GM19372 (cell line): ENCODE measurements at regions not wholly inside any gene's neighbourhood (a gene's known extent, or its start where the extent isn't known, plus 50 kb on each side); places are given as distances from the start of the nearest gene placed in this dataset.

ENCODE experiments used
- ATAC-seq: cut with Tn5 transposase; IDR thresholded peaks from one replicate; pipeline ENCODE4 v1.9.1; 2021; ENCODE audit warnings: mild to moderate bottlenecking, low read depth, moderate library complexity; ENCODE audit not compliant: unreplicated experiment

DNA sequence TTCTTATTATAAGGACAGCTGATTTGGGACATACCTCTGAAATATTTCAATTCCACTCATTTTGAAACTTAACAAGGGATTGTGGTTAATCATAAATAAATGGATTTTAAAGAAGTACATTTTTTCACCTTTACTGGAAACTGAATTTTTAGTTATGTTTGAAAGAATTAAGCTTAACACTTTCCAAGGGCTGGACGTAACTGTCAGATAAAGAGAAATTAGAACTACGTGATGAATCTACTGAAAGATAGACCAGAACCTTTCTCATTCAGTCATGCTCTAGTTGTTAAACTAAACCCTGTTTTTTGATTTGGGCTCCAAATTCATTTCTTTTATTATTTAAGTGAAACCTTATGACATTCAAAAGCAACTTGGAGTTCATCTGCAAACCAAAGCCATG, 1892.1 kb upstream of the SEL1L start:
- ATAC-seq: no peak

DNA sequence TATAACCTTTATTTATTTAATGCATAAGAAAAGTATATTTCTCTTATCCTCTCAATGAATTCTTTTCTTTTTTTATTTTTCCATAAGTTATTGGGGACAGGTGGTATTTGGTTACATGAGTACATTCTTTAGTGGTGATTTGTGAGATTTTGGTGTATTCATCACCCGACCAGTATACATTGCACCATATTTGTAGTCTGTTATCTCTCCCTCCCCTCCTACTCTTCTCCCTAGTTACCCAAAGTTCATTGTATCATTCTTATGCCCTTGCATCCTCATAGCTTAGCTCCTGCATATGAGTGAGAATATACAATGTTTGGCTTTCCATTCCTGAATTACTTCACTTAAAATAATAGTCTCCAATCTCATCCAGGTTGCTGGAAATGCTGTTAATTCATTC, 1900.0 kb upstream of the SEL1L start:
- ATAC-seq: no peak

DNA sequence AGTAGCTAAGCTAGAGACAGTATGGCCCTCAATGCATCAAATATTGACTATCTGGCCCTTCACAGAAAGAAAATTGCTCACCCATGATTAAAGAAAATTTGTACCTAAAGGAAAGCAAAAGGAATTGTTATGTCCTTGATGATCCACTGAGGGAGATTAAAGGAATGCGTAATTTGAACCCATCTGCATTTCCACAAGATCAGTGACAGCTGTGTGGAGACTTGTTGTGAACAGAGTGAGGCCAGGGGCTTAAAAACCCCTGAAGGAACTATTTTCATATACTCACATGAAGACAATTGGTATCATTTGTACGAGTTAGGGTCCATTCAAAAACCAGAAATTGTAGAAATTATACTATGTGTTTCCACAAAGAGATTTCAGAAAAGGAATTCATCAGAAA, 1908.1 kb upstream of the SEL1L start:
- no peak for ATAC-seq

DNA sequence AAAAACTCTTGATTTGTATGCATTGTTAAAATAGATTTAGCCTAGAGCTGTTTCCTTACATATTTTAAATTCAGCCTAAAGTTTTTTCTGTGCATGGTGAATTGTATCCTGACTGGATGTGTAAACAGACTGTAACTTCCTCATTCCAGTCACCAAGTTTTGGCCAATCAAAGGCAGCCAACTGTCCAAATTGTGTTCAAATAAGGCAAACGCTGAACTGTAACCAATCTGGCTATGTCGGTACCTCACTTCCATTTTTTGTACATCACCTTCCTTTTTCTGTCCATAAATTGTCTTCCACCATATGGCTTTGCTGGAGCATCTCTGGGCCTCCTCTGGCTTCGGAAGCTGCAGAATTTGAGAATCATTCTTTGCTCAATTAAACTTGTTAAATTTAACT, 1921.9 kb upstream of the SEL1L start:
- no peak for ATAC-seq

DNA sequence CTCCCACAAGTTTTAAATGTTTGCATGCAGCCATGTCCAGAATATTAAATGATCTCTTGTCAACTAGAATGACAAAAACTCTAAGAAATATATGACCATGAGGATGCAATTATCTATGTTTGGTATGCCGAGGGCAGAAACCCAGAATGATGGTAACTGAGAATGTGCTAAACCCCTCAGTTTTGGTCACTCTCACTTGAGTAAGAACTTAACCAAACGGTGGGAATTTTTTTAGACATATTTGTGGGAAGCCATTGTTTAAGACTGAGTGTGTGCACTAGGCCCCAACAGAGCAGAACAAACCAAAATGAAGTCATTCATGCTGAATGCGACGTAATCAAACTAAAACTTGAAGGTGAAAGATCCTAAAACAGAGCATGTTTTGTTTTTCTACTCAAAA, 1927.9 kb upstream of the SEL1L start:
- no peak for ATAC-seq

DNA sequence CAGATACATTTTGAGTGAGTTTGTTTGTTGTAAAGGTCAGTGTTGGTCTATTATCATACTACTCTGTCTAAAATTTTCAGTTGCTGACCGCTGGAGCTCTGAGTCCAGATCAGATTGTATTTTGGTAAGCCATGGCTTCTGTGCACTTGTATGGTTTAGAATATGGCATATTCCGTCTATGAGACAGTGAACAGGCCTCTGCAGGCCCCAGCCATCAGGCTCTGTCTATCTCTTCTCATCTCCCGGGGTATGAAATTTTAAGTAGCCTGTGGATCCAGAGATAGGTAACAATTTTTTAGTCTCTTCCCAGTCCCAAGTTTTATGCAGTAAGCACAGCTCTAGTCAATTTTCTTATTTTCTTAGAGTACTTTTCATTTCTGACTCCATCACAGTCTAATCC, 1929.1 kb upstream of the SEL1L start:
- no peak for ATAC-seq

DNA sequence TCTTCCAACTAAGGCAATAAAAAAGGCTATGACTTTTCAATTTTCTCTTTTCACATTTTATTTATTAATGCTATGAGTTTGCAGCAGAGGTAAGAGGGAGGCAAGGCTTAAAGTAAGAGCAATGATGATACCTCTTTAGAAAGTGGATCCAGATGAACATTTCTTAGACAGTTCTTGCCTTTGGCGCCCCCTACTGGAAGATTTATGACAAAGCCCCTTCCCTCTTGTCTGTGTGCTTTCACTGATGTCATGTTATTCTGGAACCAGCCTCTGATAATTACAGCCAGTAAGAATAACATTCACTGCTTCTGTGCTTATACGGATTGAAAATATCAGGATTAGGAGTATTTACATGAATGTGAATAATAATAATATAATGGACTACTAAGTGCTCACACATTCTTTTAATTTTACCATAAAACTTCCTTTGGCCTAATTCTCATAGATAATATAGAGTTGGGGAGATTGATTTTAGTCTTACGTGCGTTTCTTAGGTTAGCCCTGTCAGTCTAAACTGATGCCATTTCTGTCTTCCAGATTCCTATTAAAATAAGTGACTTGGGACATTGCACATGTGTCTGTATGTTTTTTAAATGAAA, 1929.9 kb upstream of the SEL1L start:
- no peak for ATAC-seq

DNA sequence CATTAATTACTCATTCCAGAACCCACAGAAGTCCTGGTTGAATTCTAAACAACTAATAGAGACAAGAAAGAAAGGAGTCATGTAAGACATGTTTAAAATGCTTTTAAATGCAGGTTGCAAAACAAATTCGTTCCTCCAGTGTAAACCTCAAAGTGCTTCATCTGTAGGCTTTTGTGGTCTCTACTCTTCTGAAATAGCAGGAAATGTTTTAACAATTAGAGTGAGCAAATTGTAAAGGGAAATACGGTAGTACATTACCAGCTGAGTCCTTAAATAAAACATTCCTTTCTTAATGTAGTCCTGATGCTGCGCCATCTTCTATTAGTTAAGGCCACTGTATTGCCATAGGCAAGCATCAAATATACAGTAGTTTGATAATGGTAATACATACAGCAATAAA, 1934.2 kb upstream of the SEL1L start:
- ATAC-seq: no peak

DNA sequence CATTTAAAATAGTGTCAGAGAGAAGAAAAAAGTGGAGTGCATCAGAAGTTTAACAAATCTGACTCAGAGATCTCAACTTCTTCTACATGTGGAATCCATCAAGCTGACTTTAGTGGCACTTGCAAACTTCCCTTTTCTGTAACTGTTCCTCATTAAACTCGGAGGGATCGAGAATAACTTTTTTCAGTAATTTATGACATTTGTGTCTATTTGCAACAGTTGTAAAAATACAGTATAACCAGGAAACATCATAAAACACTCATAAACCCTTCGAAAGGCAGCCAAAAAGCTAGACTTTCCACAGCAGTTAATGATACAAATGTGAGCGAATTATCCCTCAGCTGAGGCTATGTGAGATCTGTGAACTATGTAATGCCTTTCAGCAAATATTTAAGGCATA, 1936.8 kb upstream of the SEL1L start:
- no peak for ATAC-seq

DNA sequence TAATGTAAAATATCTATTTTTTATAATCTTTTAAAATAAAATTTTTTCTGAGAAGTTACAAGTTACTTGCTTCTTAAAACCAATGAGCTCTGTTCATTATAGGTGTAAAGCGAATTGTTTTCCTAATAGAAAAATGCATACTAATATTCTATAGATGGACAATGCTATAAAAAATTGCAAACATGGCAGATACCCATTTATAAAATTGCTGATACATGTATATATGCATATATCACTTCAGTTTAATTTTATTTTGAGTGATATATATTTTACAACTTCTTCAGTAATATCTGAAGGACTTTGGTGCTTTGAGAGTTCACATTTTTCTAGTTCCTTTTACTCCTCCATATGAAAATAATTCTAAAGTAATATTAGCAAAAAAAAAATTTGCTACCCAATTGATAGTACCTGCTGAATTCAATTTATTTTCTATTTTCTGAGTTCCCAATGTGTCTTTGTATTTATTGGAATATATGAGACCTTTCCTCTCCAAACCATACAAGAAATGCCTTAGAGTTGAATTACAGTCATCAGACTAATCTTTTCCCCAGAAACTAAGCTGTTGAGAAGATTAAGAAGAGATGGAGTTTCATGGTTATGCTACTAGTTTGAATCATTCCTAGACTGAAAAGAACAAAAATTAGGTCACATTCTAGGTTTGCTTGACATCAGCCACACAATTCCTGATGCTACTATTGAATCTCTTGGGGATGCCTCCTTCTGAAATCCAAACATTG, 1937.5 kb upstream of the SEL1L start:
- no peak for ATAC-seq

DNA sequence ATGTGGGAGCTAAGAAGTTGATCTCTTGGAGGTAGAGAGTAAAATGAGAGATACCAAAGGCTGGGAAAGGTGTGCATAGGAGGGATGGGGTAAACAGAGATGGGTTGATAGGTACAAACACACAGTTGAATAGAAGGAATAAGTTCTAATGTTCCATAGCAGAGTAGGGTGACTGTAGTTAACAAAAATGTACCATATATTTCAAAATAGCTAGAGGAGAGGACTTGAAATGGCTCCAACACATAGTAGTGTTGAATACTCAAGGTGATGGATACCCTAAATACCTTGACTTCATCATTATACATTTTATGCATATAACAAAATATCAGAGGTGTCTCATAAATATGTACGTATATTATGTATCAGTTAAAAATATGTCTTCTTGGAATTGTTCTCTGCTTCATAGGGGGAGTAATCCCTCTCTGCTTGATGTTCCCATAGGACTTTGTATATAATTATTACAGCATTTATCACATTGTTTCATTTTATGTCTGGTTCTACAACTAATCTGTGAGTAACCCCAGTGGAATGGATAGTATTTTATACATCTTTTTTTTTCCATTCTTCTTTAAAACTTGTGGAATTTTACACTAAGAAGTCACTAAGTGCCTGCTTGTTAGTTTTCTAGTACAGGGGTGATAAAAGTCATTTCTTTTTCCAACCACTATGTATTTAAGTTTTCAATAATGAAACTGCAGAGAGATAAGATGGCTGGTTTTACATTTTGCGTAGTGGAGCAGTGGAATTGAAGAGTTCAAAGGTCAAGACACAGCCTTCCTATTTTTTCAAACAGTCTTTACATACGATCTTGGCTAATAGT, 1940.0 kb upstream of the SEL1L start:
- ATAC-seq: no peak

DNA sequence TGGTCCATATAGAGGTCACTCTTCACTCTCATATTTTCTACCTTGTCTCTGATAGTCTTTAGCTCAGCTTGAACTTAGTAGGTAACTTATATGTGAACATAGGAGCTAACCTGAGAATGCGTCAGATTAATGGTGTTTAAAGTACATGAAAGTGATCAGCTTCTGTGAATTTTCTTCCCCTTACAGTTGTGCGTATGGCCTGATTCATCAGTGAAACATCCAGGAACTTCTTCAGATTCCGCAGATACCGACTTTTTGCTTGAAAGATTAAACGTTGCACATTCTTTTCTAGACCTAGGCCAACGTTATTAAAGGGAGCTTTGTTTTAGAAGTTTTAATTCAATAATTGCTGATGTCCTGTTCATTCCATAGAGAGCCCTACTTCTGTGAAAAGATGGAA, 1945.1 kb upstream of the SEL1L start:
- no peak for ATAC-seq

DNA sequence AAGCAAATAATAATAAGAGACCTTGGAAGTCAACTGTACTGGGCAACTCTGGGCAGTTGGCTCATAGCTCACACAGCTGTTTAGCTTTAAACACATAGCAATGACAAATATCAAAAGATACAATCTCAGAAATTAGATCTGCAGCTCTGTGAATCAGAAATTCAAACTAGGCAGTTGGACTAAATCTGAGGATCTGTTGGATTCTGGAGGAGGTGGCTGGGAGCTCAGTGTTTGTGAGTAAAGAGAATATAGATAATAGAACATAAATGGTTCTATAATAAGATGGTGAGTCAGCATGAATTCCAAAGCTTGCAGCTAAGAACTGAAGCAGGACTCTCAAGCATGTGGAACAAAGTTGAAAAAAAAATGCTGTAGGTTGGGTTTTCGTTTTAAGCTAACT, 1949.4 kb upstream of the SEL1L start:
- no peak for ATAC-seq

DNA sequence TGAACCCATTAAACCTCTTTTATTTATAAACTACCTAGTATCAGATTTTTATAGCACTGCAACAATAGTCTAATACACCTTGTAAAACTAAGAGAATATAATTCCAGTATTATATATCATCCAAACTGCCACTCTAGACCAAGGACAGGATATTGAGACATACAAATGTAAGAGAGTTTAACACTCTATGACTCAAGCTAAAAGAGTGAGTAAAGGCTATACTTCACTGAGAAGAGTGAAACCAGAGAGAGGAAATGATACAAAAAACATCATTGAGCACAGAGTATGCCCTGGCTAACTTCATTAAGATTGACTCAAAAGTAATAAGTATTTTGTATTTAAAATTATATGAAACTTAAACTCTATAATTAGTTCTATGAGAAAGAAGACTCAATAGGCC, 1951.9 kb upstream of the SEL1L start:
- ATAC-seq: no peak

DNA sequence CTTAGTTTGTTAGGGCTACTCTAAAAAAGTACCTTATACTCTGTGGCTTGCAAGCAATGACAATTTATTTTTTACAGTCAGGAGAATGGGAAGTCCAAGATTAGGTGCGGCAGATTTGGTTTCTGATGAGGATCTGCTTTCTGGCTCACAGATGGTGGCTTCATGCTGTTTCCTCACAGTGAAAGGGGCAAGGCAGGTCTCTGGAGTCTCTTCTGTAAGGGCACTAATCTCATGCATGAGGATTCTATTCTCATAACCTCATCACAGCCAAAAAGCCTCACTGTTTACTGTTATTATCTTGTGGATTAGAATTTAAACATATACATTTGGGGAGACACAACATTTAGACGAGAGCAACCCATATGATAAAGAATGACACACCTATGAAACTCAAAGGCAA, 1957.4 kb upstream of the SEL1L start:
- no peak for ATAC-seq

DNA sequence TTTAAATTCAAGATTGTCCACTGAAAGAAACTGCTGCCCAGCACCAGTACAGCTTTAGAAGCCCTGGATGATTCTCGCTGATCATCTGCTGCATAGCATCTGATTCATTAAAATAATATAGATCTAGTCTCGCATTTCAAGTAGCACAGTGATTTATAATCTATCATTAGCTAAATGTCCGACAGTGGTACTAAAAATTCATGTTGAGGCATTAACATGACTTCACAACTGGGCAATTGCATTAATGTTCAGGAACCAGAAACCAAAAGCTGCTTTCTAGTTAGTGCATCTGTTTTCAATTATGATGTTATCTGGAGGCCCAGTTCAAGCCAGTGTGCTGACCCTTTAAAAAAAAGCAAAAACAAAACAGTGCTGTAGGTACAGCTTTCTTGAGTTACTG, 1987.2 kb upstream of the SEL1L start:
- ATAC-seq: no peak

DNA sequence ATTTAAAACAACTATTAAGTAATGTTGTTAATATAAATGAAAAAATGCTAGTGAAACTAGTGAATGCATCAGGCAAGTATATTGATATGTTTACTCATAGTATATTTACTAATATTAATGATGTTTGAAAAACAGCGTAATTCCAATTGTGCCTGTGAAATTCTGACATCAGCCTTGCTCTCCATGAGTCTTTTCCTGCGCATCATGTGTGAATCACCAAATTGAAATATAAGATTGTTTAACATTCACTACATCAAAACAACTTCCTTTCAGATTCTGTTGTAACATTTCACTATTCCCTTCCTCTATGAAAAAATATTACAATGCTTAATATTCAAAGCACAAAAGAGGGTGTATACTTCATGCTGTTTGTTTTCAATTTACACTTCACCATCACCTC, 1995.9 kb upstream of the SEL1L start:
- ATAC-seq: no peak

DNA sequence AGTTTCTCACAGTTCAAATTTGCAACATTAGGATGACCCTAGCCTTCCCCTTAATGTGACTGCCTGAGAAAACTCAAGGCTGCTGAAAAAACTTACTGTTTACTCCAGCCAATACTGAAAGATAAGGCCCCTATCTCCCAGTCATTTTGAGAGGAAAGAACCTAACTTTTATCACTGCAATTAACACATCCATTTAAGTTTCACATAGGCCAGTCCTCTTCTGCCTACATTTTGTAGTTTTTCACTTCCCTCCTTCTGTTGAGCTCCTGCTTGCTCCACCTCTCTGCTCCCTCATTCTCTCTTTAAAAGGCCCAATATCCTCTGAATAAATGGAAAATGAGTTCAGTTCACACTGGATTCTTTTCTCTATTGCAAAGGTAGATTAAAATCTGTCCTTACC, 1996.2 kb upstream of the FLRT2 start:
- ATAC-seq: no peak

DNA sequence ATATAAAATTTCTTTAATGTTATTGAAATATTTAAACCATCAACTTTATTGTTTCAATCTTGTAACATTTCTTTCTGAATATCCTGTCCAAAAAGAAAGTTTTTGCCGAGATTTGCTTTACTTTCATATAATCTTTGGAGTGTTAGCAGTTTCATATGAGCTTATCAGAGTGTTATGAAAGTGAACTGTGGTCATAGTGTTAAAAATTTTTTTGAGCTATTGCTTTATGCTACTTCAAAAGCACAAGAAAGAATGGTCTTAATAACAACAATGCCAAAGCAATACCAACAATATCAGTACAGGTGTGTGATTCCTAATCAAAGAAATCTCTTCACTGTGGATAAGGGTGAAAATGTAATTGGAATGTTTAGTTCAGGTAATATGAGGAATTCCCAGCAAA, 1994.9 kb upstream of the FLRT2 start:
- ATAC-seq: no peak

DNA sequence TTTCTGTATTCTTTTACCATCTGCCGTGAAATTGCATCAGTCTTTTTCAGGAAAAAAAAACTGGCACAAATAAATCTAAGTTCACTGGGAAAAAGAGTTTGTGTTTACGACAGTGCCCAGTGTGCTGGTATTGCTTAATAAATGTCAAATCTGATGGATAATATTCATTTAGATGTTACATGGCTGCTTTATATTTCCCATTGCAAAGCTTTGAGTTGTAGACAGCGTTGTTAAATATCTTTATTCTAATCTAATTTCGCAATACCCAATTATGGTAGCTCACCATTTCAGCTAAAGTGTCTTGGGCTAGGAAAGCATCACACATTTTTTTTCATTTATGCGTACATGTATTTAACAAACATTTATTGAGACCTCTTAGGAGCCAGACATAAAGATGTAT, 1994.5 kb upstream of the FLRT2 start:
- ATAC-seq: no peak

DNA sequence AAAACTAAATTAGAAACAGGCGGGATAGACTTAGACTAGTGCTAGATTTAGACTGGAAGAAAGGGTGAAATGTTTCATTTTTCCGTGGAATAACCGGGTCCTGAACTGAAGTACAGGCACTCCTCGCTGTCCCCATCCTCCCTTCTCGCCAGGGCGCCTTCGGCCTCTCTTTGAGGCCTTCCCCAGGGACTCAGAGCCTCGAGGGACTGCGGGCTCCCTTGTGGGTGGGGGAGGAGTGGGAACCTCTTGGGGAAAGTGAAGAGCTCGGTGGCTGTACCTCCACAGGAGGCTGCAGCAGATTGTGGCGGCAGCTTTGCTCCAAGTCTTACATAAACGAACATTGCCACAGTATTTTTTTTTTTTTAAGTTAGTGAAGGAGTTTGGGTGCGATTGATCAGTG, 1988.8 kb upstream of the FLRT2 start:
- ATAC-seq: no peak
